Upper lobe of left lung (tissue), 4 donors: ENCODE measurements at regions not wholly inside any gene's neighbourhood (a gene's known extent, or its start where the extent isn't known, plus 50 kb on each side); places are given as distances from the start of the nearest gene placed in this dataset.

Source experiments
- CTCF ChIP-seq, 6 experiments: fragments of 450-650 bp in 4 of 6; fragments of 200-600 bp in 2 of 6; sonication (generic) in 2 of 6; IDR thresholded peaks; one replicate each; pipeline ENCODE4 v1.5.1; 2016 to 2019; ENCODE audit warnings: antibody characterized with exemption in 6 of 6
- EP300 ChIP-seq, 4 donors: sonication (generic); formaldehyde crosslinking; IDR thresholded peaks; one replicate each; pipeline ENCODE4 v1.5.1; 2017; ENCODE audit warnings: antibody characterized with exemption in 4 of 4, control low read depth in 2 of 4

GRCh38 chr9:88915916-88916315 is 75.4 kb upstream of the S1PR3 start:
- TF ChIP-seq EP300 (IDR thresholded peaks at IDR 0.05) (no peak), CTCF (IDR thresholded peaks at IDR 0.05) (no peak)
